ENCODE measurements at regions not wholly inside any gene's neighbourhood (a gene's known extent, or its start where the extent isn't known, plus 50 kb on each side); places are given as distances from the start of the nearest gene placed in this dataset.

DNA sequence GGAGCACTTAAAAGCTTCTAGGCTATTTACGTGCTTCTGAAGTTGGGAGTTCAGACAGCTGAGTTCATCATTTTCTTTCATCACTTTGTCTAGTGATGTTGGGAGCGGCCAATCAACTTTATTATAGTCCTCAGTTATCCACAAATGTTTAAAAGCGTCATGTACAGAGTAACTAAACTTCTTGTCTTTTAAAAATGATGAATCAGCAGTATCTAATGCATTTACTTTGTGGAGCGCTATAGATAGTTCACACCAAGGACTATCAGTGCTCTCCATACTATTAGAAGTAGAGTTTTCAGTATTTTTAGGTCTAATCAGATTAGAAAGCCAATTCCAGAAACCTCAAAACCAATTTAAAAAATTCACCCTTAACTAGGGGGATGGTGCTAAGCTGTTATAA lies 778.7 kb upstream of the PRMT6 start:
- DNase-seq (ENCODE audit: unreplicated experiment), result no peak
- Mint-ChIP-seq H3K4me3 (ENCODE audit: unreplicated experiment) (no peak overlapping the region), H3K36me3 (ENCODE audit: insufficient read depth, unreplicated experiment) (no peaks in the 10 kb centered on the region), H3K4me1 (ENCODE audit: insufficient read depth, unreplicated experiment) (no peaks in the 10 kb centered on the region), H3K9me3 (ENCODE audit: unreplicated experiment) (peaks cover 9% of the 10 kb centered on the region), H3K27me3 (ENCODE audit: insufficient read depth, unreplicated experiment) (no peaks in the 10 kb centered on the region), H3K27ac (ENCODE audit: low read depth, unreplicated experiment) (no peak overlapping the region)
- CTCF ChIA-PET, result interaction anchor here (0.6 to 1.1 kb wide), 3 partner anchors 8 to 882 kb away, joined by 3 read pairs; no protein-coding TSS in a partner anchor
- TF ChIP-seq, protein P1, sequence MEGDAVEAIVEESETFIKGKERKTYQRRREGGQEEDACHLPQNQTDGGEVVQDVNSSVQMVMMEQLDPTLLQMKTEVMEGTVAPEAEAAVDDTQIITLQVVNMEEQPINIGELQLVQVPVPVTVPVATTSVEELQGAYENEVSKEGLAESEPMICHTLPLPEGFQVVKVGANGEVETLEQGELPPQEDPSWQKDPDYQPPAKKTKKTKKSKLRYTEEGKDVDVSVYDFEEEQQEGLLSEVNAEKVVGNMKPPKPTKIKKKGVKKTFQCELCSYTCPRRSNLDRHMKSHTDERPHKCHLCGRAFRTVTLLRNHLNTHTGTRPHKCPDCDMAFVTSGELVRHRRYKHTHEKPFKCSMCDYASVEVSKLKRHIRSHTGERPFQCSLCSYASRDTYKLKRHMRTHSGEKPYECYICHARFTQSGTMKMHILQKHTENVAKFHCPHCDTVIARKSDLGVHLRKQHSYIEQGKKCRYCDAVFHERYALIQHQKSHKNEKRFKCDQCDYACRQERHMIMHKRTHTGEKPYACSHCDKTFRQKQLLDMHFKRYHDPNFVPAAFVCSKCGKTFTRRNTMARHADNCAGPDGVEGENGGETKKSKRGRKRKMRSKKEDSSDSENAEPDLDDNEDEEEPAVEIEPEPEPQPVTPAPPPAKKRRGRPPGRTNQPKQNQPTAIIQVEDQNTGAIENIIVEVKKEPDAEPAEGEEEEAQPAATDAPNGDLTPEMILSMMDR (IDR thresholded peaks at IDR 0.05; ENCODE audit: unreplicated experiment), result no peak
- intact Hi-C loops (cut with micrococcal nuclease), result no loop called here
- BruUV-seq (replicated peaks), result no TSS peak
- POLR2A ChIA-PET, result no interaction called here

DNA sequence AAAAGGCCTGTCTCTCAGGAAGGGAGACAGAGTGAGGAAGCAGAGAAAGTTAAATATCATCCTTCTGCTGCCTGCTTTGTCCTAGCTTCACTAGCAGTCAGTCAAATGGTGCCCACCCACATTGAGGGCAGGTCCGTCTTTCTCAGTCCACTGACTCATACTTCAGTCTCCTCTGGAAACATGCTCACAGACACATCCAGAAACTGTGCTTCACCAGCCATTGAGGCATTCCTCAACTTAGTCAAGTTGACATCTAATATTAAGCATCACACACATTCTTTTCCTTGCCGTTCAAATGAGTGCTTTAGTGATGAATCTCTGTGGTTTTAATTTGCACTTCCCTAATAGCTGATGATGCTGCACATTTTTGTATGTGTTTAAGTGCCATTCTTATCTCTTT lies 777.8 kb upstream of the PRMT6 start:
- no peak overlapping the region for H3K27ac Mint-ChIP-seq (ENCODE audit: low read depth, unreplicated experiment)
- DNase-seq (ENCODE audit: unreplicated experiment), result no peak

DNA sequence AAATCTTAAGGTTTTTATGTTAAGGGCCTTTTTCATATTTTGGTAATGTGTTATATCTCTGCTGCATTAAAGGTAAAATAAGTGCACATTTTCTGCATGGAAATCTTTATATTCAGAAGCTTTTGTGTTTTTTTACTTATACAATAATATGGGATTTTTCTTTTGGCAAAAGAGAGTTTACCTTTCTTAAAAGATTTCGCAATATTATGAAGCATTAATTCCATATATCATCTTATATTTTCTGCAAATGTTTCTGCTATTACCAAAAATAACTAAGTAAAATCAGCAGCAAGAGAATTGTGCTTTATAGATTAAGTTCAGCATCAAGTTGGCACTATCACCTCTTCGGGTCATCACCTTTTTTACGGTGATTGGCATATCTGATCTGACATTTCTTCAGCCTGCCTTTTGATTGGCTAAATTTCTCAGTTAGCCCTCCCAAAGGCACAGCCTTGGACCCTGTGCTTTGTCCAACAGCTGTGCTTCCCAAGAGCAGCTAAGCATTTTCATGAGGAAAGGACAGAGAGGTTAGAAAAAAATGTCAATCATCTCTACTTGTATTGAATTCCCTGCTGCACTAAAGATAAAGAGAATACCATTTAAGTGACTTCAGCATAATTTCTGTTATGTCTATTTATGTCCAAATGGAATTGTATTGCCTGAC lies 767.1 kb upstream of the PRMT6 start:
- no TSS peak for BruUV-seq (replicated peaks)
- CTCF ChIA-PET, result interaction anchor here (0.6 kb wide), 1 partner anchor 199 kb away, joined by 3 read pairs; no protein-coding TSS in a partner anchor

More for the DNA sequence above, 777.8 kb upstream of the PRMT6 start:
- ChIA-PET POLR2A (no interaction called here), CTCF (no interaction called here)
- H3K4me1 Mint-ChIP-seq (ENCODE audit: insufficient read depth, unreplicated experiment), result no peaks in the 10 kb centered on the region
- BruUV-seq (replicated peaks), result no TSS peak
- no peaks in the 10 kb centered on the region for H3K36me3 Mint-ChIP-seq (ENCODE audit: insufficient read depth, unreplicated experiment)
- H3K4me3 Mint-ChIP-seq (ENCODE audit: unreplicated experiment), result no peak overlapping the region
- TF ChIP-seq, protein P1 (IDR thresholded peaks at IDR 0.05; ENCODE audit: unreplicated experiment), result no peak
- no peaks in the 10 kb centered on the region for H3K27me3 Mint-ChIP-seq (ENCODE audit: insufficient read depth, unreplicated experiment)
- peaks cover 9% of the 10 kb centered on the region for H3K9me3 Mint-ChIP-seq (ENCODE audit: unreplicated experiment)
- intact Hi-C loops (cut with micrococcal nuclease), result no loop called here

DNA sequence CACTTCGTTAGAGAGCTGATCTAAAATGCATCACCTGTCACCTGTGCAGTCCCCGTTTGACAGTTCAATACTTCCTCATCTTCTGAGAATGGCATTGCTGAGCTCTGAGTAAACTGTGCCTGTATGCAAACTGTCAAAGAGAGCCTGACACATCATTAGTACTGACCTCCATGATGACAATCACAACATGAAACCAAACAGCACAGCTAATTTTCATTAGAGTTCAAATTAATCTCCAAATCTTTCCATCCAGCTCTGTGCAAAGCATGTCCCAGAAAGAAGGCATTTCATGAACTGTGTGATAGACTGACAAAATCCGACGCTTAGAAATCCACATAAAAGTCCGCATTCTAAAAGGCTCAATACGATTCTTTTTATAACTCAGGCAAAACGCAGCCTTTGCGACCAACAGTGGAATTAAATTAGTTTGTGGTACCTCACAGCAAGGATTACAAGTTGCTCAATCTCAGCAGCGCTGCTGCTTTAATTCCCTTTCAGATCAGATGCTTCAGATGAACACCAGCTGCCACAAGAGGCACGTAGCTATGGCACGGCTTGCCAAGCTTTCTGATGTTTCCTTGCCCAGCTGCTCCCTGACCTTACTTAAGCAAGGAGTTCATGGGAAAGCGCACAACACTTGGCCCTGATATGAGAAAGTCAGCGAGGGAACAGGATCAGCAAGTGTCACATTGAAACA lies 765.5 kb upstream of the PRMT6 start:
- Mint-ChIP-seq H3K27me3 (ENCODE audit: insufficient read depth, unreplicated experiment) (no peaks in the 10 kb centered on the region), H3K9me3 (ENCODE audit: unreplicated experiment) (no peaks in the 10 kb centered on the region), H3K36me3 (ENCODE audit: insufficient read depth, unreplicated experiment) (no peaks in the 10 kb centered on the region), H3K4me1 (ENCODE audit: insufficient read depth, unreplicated experiment) (no peaks in the 10 kb centered on the region), H3K27ac (ENCODE audit: low read depth, unreplicated experiment) (no peak overlapping the region), H3K4me3 (ENCODE audit: unreplicated experiment) (no peak overlapping the region)
- no TSS peak for BruUV-seq (replicated peaks)
- DNase-seq (ENCODE audit: unreplicated experiment), result no peak
- ChIA-PET CTCF (interaction anchor here (0.7 to 0.9 kb wide), 2 partner anchors 15 to 1408 kb away, joined by 3 read pairs; no protein-coding TSS in a partner anchor), POLR2A (no interaction called here)
- intact Hi-C loops (cut with micrococcal nuclease), result no loop called here
- TF ChIP-seq, protein P1 (IDR thresholded peaks at IDR 0.05; ENCODE audit: unreplicated experiment), result no peak

More for the DNA sequence above, 767.1 kb upstream of the PRMT6 start:
- Mint-ChIP-seq H3K4me3 (ENCODE audit: unreplicated experiment) (no peak overlapping the region), H3K4me1 (ENCODE audit: insufficient read depth, unreplicated experiment) (no peaks in the 10 kb centered on the region), H3K36me3 (ENCODE audit: insufficient read depth, unreplicated experiment) (no peaks in the 10 kb centered on the region), H3K27me3 (ENCODE audit: insufficient read depth, unreplicated experiment) (no peaks in the 10 kb centered on the region), H3K27ac (ENCODE audit: low read depth, unreplicated experiment) (no peak overlapping the region), H3K9me3 (ENCODE audit: unreplicated experiment) (no peaks in the 10 kb centered on the region)
- intact Hi-C loops (cut with micrococcal nuclease), result no loop called here
- TF ChIP-seq, protein P1 (IDR thresholded peaks at IDR 0.05; ENCODE audit: unreplicated experiment), result no peak
- DNase-seq (ENCODE audit: unreplicated experiment), result no peak
- POLR2A ChIA-PET, result no interaction called here

Data from MCF 10A (cell line).